Transverse colon (tissue), 3 donors: ENCODE measurements at regions not wholly inside any gene's neighbourhood (a gene's known extent, or its start where the extent isn't known, plus 50 kb on each side); places are given as distances from the start of the nearest gene placed in this dataset.

ENCODE experiments used
- CTCF ChIP-seq, 5 experiments: fragments of 200-600 bp in 3 of 5; fragments of 450-650 bp in 2 of 5; sonication (generic) in 3 of 5; IDR thresholded peaks; 1 replicate in 2 of 5; 2 replicates in 3 of 5; pipeline ENCODE4 v1.5.1; 2016 to 2017; ENCODE audit warnings: antibody characterized with exemption in 5 of 5, inconsistent platforms in 3 of 5, mild to moderate bottlenecking in 2 of 5, moderate library complexity in 1 of 5
- EP300 ChIP-seq: sonication (generic); formaldehyde crosslinking; IDR thresholded peaks from one replicate; pipeline ENCODE4 v1.6.1; 2017; ENCODE audit warnings: antibody characterized with exemption, low read depth
- POLR2A ChIP-seq: fragments of 450-650 bp; IDR thresholded peaks from one replicate; pipeline ENCODE4 v1.6.1; 2016; ENCODE audit warnings: antibody characterized with exemption, mild to moderate bottlenecking, moderate library complexity

- TF ChIP-seq CTCF (IDR thresholded peaks at IDR 0.05) = no peak
- no peak for TF ChIP-seq EP300
- no peak for TF ChIP-seq POLR2A
Observed at GRCh38 chr9:73855206-73855605, 641.9 kb upstream of the RORB start.
